HepG2 (cell line): ENCODE measurements at regions not wholly inside any gene's neighbourhood (a gene's known extent, or its start where the extent isn't known, plus 50 kb on each side); places are given as distances from the start of the nearest gene placed in this dataset.

Experiments
- ATAC-seq: fragments of 200-7000 bp; cut with Tn5 transposase; 3 replicates; pipeline ENCODE4 v1.9.1; 2020; ENCODE audit warnings: mild to moderate bottlenecking, moderate library complexity
- BruUV-seq: library from RNA; stranded (reverse); fragments of 400-500 nt; replicated peaks from 2 replicates; lab custom pipeline; 2021; lab: Mats Ljungman, UMichigan
- CTCF ChIA-PET: fragments of 300-600 bp; formaldehyde crosslinking; extraction: SDS; loops from one replicate; lab custom pipeline; 2021; ENCODE audit warnings: low total read pairs, inconsistent platforms, low intra/inter-chr PET ratio; lab: Yijun Ruan, JAX
- POLR2A ChIA-PET: fragments of 350-600 bp; sonication (Branson Sonifier 250); formaldehyde crosslinking; loops from one replicate; lab custom pipeline; 2020; ENCODE audit warnings: antibody characterized with exemption, inconsistent platforms; lab: Yijun Ruan, JAX
- DNase-seq: peaks from one replicate; pipeline ENCODE4 v3.0.0-alpha.2; 2015; ENCODE audit warnings: low spot score
- FAIRE-seq: peaks from 3 replicates; lab custom pipeline; 2011; peaks lifted over from hg19 to GRCh38; lab: Jason Lieb, UNC
- H2AFZ ChIP-seq: one replicate; pipeline ENCODE4 v1.6.1; 2011; ENCODE audit warnings: low read length, inconsistent platforms
- H3K27ac ChIP-seq: fragments of 300-600 bp; 3 replicates; pipeline ENCODE4 v1.8.0; 2011; ENCODE audit warnings: mixed run types, mild to moderate bottlenecking, mixed read lengths, low read length, inconsistent platforms; ENCODE audit not compliant: insufficient read depth; ENCODE audit errors: extremely low read length
- H3K27me3 ChIP-seq, 2 experiments: fragments of 200-600 bp in 1 of 2; 2 replicates in 1 of 2; 3 replicates in 1 of 2; pipeline versions ENCODE4 v1.6.0 to v1.8.0; 2011; ENCODE audit warnings: low read length in 2 of 2, mild to moderate bottlenecking in 2 of 2, moderate library complexity in 2 of 2, inconsistent platforms in 1 of 2; ENCODE audit not compliant: insufficient read depth in 2 of 2, control insufficient read depth in 1 of 2
- H3K36me3 ChIP-seq, 2 experiments: fragments of 200-600 bp in 1 of 2; replicated peaks in 1 of 2; 2 replicates in 1 of 2; 3 replicates in 1 of 2; pipeline versions ENCODE4 v1.5.1 to v1.8.0; 2011; ENCODE audit warnings: low read length in 2 of 2, inconsistent platforms in 1 of 2; ENCODE audit not compliant: insufficient read depth in 2 of 2, control insufficient read depth in 1 of 2
- H3K4me1 ChIP-seq: 2 replicates; pipeline ENCODE4 v1.5.1; 2012; ENCODE audit warnings: low read length, inconsistent platforms; ENCODE audit not compliant: insufficient read depth
- H3K4me2 ChIP-seq: 2 replicates; pipeline ENCODE4 v1.6.0; 2011; ENCODE audit warnings: low read depth, low read length, inconsistent platforms
- H3K4me3 ChIP-seq, 3 experiments: fragments of 200-600 bp in 1 of 3; sonication (generic), shearing (Covaris generic) in 1 of 3; replicated peaks in 1 of 3; 2 replicates each; pipeline ENCODE4 v1.5.1; 2011 to 2016; ENCODE audit warnings: low read length in 3 of 3, inconsistent platforms in 2 of 3, low read depth in 2 of 3, mild to moderate bottlenecking in 2 of 3, control low read depth in 1 of 3, mixed read lengths in 1 of 3; ENCODE audit not compliant: insufficient read depth in 1 of 3
- H3K79me2 ChIP-seq: one replicate; pipeline ENCODE4 v1.6.1; 2011; ENCODE audit warnings: low read length, inconsistent platforms; ENCODE audit not compliant: insufficient read depth
- H3K9ac ChIP-seq: 2 replicates; pipeline ENCODE4 v1.6.0; 2011; ENCODE audit warnings: mild to moderate bottlenecking, low read depth, low read length, inconsistent platforms; ENCODE audit not compliant: insufficient read depth
- H3K9me3 ChIP-seq: 2 replicates; pipeline ENCODE4 v1.5.1; 2012; ENCODE audit warnings: mild to moderate bottlenecking, low read length
- H4K20me1 ChIP-seq: 2 replicates; pipeline ENCODE4 v1.6.0; 2011; ENCODE audit warnings: inconsistent platforms, mild to moderate bottlenecking, low read length, moderate library complexity; ENCODE audit not compliant: insufficient read depth
- CENPBD1 ChIP-seq: sonication (generic); formaldehyde crosslinking; IDR thresholded peaks from 2 replicates; pipeline ENCODE4 v1.8.0; 2022; ENCODE audit warnings: missing genetic modification reagents, low read depth, mild to moderate bottlenecking, borderline replicate concordance
- HMGXB4 ChIP-seq, 2 experiments: sonication (generic) in 1 of 2; formaldehyde crosslinking in 1 of 2; IDR thresholded peaks; 2 replicates each; pipeline versions ENCODE4 v1.4.0 to v1.6.1; 2018 to 2020; ENCODE audit warnings: missing genetic modification reagents in 2 of 2, borderline replicate concordance in 1 of 2, low read depth in 1 of 2, mild to moderate bottlenecking in 1 of 2, missing biosample characterization in 1 of 2
- KDM5A ChIP-seq: fragments of 200-600 bp; sonication (generic); IDR thresholded peaks from 2 replicates; pipeline ENCODE4 v1.7.0; 2018; ENCODE audit warnings: antibody characterized with exemption, mild to moderate bottlenecking, low read length, borderline replicate concordance
- MEIS2 ChIP-seq: sonication (generic); formaldehyde crosslinking; IDR thresholded peaks from 2 replicates; pipeline ENCODE4 v1.9.0; 2021; ENCODE audit warnings: mild to moderate bottlenecking, missing genetic modification reagents
- MXD4 ChIP-seq: IDR thresholded peaks from 2 replicates; pipeline ENCODE4 v1.6.1; 2016; ENCODE audit warnings: mild to moderate bottlenecking, missing biosample characterization, missing genetic modification reagents
- SNRNP70 ChIP-seq: fragments of 200-400 bp; formaldehyde crosslinking; IDR thresholded peaks from 2 replicates; pipeline ENCODE4 v1.6.1; 2017; ENCODE audit warnings: mild to moderate bottlenecking, low read depth, low read length, moderate library complexity
- THAP9 ChIP-seq: sonication (generic); formaldehyde crosslinking; IDR thresholded peaks from 2 replicates; pipeline ENCODE4; 2020; ENCODE audit warnings: missing genetic modification reagents, mild to moderate bottlenecking, borderline replicate concordance
- ZFP62 ChIP-seq: sonication (generic); formaldehyde crosslinking; IDR thresholded peaks from 2 replicates; pipeline ENCODE4 v1.4.0; 2020; ENCODE audit warnings: missing genetic modification reagents
- ZNF143 ChIP-seq: sonication (generic); formaldehyde crosslinking; IDR thresholded peaks from 2 replicates; pipeline ENCODE4 v1.4.0; 2020; ENCODE audit warnings: missing genetic modification reagents
- ZNF225 ChIP-seq: sonication (generic); formaldehyde crosslinking; IDR thresholded peaks from 2 replicates; pipeline ENCODE4 v1.4.0; 2020; ENCODE audit warnings: mild to moderate bottlenecking, missing genetic modification reagents
- ZNF383 ChIP-seq: sonication (generic); formaldehyde crosslinking; IDR thresholded peaks from 2 replicates; pipeline ENCODE4 v1.4.0; 2020; ENCODE audit warnings: missing genetic modification reagents, mild to moderate bottlenecking, borderline replicate concordance
- ZNF672 ChIP-seq: sonication (generic); formaldehyde crosslinking; IDR thresholded peaks from 2 replicates; pipeline ENCODE4 v1.8.1; 2022; ENCODE audit warnings: missing genetic modification reagents
- WGBS: methylation state at CpG from one replicate; pipeline ENCODE4 v1.1.6; 2017; ENCODE audit warnings: low lambda C conversion rate; 5-methylcytosine and 5-hydroxymethylcytosine counted together
- in situ Hi-C: cut with HindIII; loops from 2 replicates; pipeline ENCODE4 v1.10.0; 2017; ENCODE audit warnings: low pct_unique_long_range_greater_than_20kb; ENCODE audit not compliant: extremely low pct_ligation_motif_present
- intact Hi-C: fragments of 100-400 bp; cut with micrococcal nuclease; formaldehyde crosslinking; loops from one replicate; pipeline ENCODE4 v1.10.0; 2022; ENCODE audit not compliant: unreplicated experiment

GRCh38 chr10:21197838-21198237 is 300.7 kb upstream of the NEBL start:
- CTCF ChIA-PET = no interaction called here
- POLR2A ChIA-PET = no interaction called here
- Histone ChIP-seq H3K36me3 (no peaks in the 10 kb centered on the region), H3K4me2 (no peak overlapping the region), H4K20me1 (no peaks in the 10 kb centered on the region), H2AFZ (no peak overlapping the region), H3K9me3 (peaks cover 16% of the 10 kb centered on the region), H3K4me1 (no peaks in the 10 kb centered on the region), H3K27me3 (peaks cover 0 to 6% of the 10 kb centered on the region in 2 experiments; a peak in 2 of 5 replicates), H3K9ac (no peak overlapping the region), H3K4me3 (no peak overlapping the region), H3K79me2 (no peaks in the 10 kb centered on the region)
- FAIRE-seq (no peak), DNase-seq (no peak), ATAC-seq (no peak)
- WGBS = 0% methylated on average over 3 of the region's 3 CpGs
- intact Hi-C loops = no loop called here
- BruUV-seq = no TSS peak
- TF ChIP-seq ZFP62 (CRISPR knock-in tag) (no peak), KDM5A (peak; percentile 38; the same call in 1 of the 2 replicates)
- TF ChIP-seq, all 625 proteins: peak for 1
- no peak overlapping the region for H3K27ac ChIP-seq
- in situ Hi-C loops = no loop called here

- Histone ChIP-seq H3K4me3 (no peak overlapping the region), H3K9me3 (peaks cover 16% of the 10 kb centered on the region), H2AFZ (no peak overlapping the region), H3K4me1 (no peaks in the 10 kb centered on the region), H3K27me3 (peaks cover 0 to 6% of the 10 kb centered on the region in 2 experiments; a peak in 2 of 5 replicates), H3K36me3 (no peaks in the 10 kb centered on the region), H3K4me2 (no peak overlapping the region), H3K9ac (no peak overlapping the region), H3K27ac (no peak overlapping the region), H3K79me2 (no peaks in the 10 kb centered on the region), H4K20me1 (no peaks in the 10 kb centered on the region)
- WGBS = 10% methylated on average over 5 of the region's 5 CpGs
- BruUV-seq = no TSS peak
- intact Hi-C loops = no loop called here
- ChIA-PET CTCF (no interaction called here), POLR2A (no interaction called here)
- in situ Hi-C loops = no loop called here
- DNase-seq (no peak), ATAC-seq (no peak), FAIRE-seq (no peak)
- TF ChIP-seq THAP9 (CRISPR knock-in tag) (no peak), ZNF225 (CRISPR knock-in tag) (no peak), ZNF672 (CRISPR knock-in tag) (no peak), HMGXB4 (CRISPR knock-in tag; IDR thresholded peaks at IDR 0.05; ENCODE audit: borderline replicate concordance in 1 of 2, low read depth in 1 of 2) (no peak), ZNF143 (CRISPR knock-in tag) (no peak), MEIS2 (CRISPR knock-in tag) (no peak), CENPBD1 (CRISPR knock-in tag) (no peak), SNRNP70 (no peak), ZNF383 (CRISPR knock-in tag) (no peak), MXD4 (CRISPR knock-in tag) (no peak)
Observed at GRCh38 chr10:21196822-21197395, 299.8 kb upstream of the NEBL start.
